ENCODE measurements at regions not wholly inside any gene's neighbourhood (a gene's known extent, or its start where the extent isn't known, plus 50 kb on each side); places are given as distances from the start of the nearest gene placed in this dataset.

DNA sequence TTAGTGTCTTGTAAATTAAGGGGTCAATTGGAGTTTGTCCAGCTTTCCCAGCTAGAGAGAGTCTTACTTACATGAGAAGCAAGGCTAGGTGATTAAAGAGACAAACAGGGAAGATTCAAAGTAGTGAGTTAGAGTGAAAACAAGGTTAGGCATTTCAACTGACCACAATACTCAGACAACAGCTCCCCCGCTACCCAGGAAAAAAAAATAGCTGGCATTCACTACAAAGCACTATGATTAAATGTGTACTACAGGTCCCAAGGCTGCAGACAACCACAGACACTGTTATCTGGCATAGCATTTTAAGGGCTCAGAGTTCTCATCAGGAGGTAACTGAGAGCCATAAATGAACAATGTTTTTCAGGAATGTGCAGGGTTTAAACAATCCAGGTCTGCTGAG lies 680.9 kb downstream of the TMEM121 start:
- H3K36me3 Mint-ChIP-seq (ENCODE audit: insufficient read depth), result peaks cover 13% of the 10 kb centered on the region

DNA sequence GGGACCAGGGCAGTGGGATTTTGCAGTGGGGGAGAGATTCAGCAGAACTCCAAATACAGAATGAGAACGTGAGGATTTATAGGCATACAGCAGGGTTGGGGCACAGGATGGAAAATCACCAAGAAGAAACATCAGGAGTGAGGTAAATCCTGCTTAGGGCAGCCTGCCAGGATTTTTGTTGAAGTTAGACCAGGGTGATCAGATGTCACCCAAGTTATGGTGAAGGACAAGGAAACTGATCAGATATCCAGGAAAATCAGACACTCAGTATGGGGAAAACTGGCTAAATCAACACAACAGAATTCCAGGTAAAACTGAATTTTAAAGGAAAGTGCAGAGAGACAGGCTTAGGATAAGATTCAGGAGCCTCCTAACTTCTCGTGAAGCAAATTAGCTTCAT lies 682.4 kb downstream of the TMEM121 start:
- H3K36me3 Mint-ChIP-seq (ENCODE audit: insufficient read depth), result peaks cover 13% of the 10 kb centered on the region
- no peaks in the 10 kb centered on the region for H3K4me1 Mint-ChIP-seq (ENCODE audit: low read depth)
- H3K4me3 Mint-ChIP-seq (ENCODE audit: low read depth), result no peak overlapping the region
- H3K27me3 Mint-ChIP-seq, result no peaks in the 10 kb centered on the region
- peaks cover 75% of the 10 kb centered on the region for H3K9me3 Mint-ChIP-seq (ENCODE audit: low read depth)
- TF ChIP-seq, protein P1, sequence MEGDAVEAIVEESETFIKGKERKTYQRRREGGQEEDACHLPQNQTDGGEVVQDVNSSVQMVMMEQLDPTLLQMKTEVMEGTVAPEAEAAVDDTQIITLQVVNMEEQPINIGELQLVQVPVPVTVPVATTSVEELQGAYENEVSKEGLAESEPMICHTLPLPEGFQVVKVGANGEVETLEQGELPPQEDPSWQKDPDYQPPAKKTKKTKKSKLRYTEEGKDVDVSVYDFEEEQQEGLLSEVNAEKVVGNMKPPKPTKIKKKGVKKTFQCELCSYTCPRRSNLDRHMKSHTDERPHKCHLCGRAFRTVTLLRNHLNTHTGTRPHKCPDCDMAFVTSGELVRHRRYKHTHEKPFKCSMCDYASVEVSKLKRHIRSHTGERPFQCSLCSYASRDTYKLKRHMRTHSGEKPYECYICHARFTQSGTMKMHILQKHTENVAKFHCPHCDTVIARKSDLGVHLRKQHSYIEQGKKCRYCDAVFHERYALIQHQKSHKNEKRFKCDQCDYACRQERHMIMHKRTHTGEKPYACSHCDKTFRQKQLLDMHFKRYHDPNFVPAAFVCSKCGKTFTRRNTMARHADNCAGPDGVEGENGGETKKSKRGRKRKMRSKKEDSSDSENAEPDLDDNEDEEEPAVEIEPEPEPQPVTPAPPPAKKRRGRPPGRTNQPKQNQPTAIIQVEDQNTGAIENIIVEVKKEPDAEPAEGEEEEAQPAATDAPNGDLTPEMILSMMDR (IDR thresholded peaks at IDR 0.05; ENCODE audit: unreplicated experiment), result no peak
- no peak for DNase-seq (ENCODE audit: low spot score, unreplicated experiment)
- H3K27ac Mint-ChIP-seq, result no peak overlapping the region

More for the DNA sequence above, 680.9 kb downstream of the TMEM121 start:
- Mint-ChIP-seq H3K4me1 (ENCODE audit: low read depth) (no peaks in the 10 kb centered on the region), H3K4me3 (ENCODE audit: low read depth) (no peak overlapping the region), H3K9me3 (ENCODE audit: low read depth) (peaks cover 70% of the 10 kb centered on the region), H3K27ac (no peak overlapping the region), H3K27me3 (no peaks in the 10 kb centered on the region)
- no peak for DNase-seq (ENCODE audit: low spot score, unreplicated experiment)
- TF ChIP-seq, protein P1 (IDR thresholded peaks at IDR 0.05; ENCODE audit: unreplicated experiment), result no peak

DNA sequence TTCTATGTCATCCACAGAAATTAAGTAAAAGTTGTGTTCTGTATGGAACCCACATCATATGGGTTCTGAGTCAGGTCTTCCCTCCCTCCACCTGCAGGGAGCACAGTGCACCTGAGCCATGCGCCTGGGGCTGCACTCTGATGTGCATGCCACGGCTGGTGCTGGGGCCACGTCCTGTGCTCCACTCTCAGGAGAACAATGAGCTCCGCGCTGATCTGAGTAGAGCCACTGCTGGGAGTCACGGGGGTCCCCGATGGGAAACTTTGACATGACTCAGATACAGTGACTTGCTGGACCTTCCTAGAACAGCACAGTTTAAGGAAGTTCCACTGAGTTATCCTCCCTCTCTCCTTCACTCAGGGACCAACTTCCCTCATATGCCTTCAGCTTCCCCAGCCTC lies 683.4 kb downstream of the TMEM121 start:
- Mint-ChIP-seq H3K9me3 (ENCODE audit: low read depth) (peaks cover 77% of the 10 kb centered on the region), H3K27ac (no peak overlapping the region), H3K36me3 (ENCODE audit: insufficient read depth) (peaks cover 13% of the 10 kb centered on the region), H3K4me1 (ENCODE audit: low read depth) (no peaks in the 10 kb centered on the region), H3K27me3 (no peaks in the 10 kb centered on the region), H3K4me3 (ENCODE audit: low read depth) (no peak overlapping the region)
- TF ChIP-seq, protein P1 (IDR thresholded peaks at IDR 0.05; ENCODE audit: unreplicated experiment), result no peak
- DNase-seq (ENCODE audit: low spot score, unreplicated experiment), result no peak

DNA sequence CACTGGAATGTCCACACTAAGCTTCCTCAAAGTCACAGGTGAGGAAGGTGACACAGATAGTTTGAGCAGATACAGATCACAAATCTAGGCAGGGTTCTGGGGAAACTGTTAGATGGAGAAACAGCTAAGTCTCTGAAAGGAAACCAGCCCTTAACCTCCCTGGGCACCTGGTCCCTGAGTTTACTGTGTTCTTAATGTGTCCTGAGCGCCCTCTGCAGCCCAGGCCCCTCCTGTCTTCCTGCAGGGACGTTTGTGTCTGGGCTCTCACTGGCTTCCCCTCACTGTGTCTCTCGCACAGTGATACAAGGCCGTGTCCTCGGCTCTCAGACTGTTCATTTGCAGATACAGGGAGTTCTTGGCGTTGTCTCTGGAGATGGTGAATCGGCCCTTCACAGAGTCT lies 684.3 kb downstream of the TMEM121 start:
- DNase-seq (ENCODE audit: low spot score, unreplicated experiment), result no peak
- Mint-ChIP-seq H3K4me1 (ENCODE audit: low read depth) (no peaks in the 10 kb centered on the region), H3K9me3 (ENCODE audit: low read depth) (peaks cover 77% of the 10 kb centered on the region), H3K27ac (no peak overlapping the region), H3K36me3 (ENCODE audit: insufficient read depth) (peaks cover 8% of the 10 kb centered on the region), H3K27me3 (no peaks in the 10 kb centered on the region), H3K4me3 (ENCODE audit: low read depth) (no peak overlapping the region)
- TF ChIP-seq, protein P1 (IDR thresholded peaks at IDR 0.05; ENCODE audit: unreplicated experiment), result no peak

DNA sequence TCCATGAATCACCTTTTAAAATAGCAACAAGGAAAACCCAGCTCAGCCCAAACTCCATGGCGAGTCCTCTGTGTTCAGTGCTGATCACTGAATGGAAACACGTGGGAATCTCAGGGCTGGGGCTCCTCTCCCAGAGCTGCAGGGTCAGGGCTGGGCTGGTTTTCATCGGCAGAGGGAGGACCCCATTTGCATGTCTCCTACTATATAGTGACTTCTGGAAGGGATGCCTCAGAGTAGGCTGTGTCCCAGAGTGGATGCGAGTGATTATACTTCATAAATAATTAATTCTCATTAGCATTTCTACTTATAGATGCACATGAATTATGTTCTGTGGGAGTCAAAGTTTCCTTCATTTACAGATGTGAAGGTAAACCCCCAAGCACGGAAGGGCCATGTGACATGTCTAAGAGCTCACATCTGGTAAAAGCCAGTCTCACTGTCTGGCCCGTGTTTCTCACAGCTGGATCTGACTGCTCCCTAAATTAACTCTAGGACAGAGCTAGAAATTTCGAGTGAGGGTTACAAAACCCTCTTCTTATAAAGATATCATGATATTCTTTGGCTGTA lies 685.0 kb downstream of the TMEM121 start:
- DNase-seq (ENCODE audit: low spot score, unreplicated experiment), result no peak
- Mint-ChIP-seq H3K4me3 (ENCODE audit: low read depth) (no peak overlapping the region), H3K9me3 (ENCODE audit: low read depth) (peaks cover 80% of the 10 kb centered on the region), H3K27me3 (no peaks in the 10 kb centered on the region), H3K36me3 (ENCODE audit: insufficient read depth) (peaks cover 5% of the 10 kb centered on the region), H3K27ac (no peak overlapping the region), H3K4me1 (ENCODE audit: low read depth) (no peaks in the 10 kb centered on the region)
- TF ChIP-seq, protein P1 (IDR thresholded peaks at IDR 0.05; ENCODE audit: unreplicated experiment), result no peak

Measured in progenitor cell of endocrine pancreas (in vitro differentiated cells).